GM12891 (cell line): ENCODE measurements at regions not wholly inside any gene's neighbourhood (a gene's known extent, or its start where the extent isn't known, plus 50 kb on each side); places are given as distances from the start of the nearest gene placed in this dataset.

Source experiments
- POLR2A ChIP-seq: IDR thresholded peaks from 2 replicates; pipeline ENCODE4 v1.6.1; 2011; ENCODE audit warnings: low read depth, low read length, control low read depth
- POLR2AphosphoS5 ChIP-seq: IDR thresholded peaks from 2 replicates; pipeline ENCODE4 v1.6.1; 2011; ENCODE audit warnings: low read depth, low read length, control low read depth
- SPI1 ChIP-seq: IDR thresholded peaks from 2 replicates; pipeline ENCODE4 v1.6.1; 2011; ENCODE audit warnings: low read depth, low read length, control low read depth
- TAF1 ChIP-seq: IDR thresholded peaks from 2 replicates; pipeline ENCODE4 v1.6.1; 2011; ENCODE audit warnings: low read depth, low read length, control low read depth

- no peak for TF ChIP-seq POLR2AphosphoS5
- no peak for TF ChIP-seq POLR2A
- no peak for TF ChIP-seq TAF1
- no peak for TF ChIP-seq SPI1
Measured at GRCh38 chr2:172195836-172196376, 93.2 kb upstream of the DLX2 start.
